IMR-90 (cell line): ENCODE measurements at regions not wholly inside any gene's neighbourhood (a gene's known extent, or its start where the extent isn't known, plus 50 kb on each side); places are given as distances from the start of the nearest gene placed in this dataset.

Experiments
- BHLHE40 ChIP-seq: fragments of 150-350 bp; IDR thresholded peaks from 2 replicates; pipeline ENCODE4 v1.6.1; 2016; ENCODE audit warnings: mild to moderate bottlenecking, low read depth, low read length
- CEBPB ChIP-seq: IDR thresholded peaks from 2 replicates; pipeline ENCODE4 v1.6.1; 2012; ENCODE audit warnings: low read depth, low read length, improper control_type of control experiment
- CTCF ChIP-seq: conservative IDR thresholded peaks from 2 replicates; pipeline ENCODE4 v1.5.1; 2012; ENCODE audit warnings: mild to moderate bottlenecking, low read depth, low read length, improper control_type of control experiment
- MAFK ChIP-seq: IDR thresholded peaks from 2 replicates; pipeline ENCODE4 v1.6.1; 2012; ENCODE audit warnings: low read depth, low read length, improper control_type of control experiment
- MAZ ChIP-seq: IDR thresholded peaks from 2 replicates; pipeline ENCODE4 v1.6.1; 2012; ENCODE audit warnings: low read depth, mild to moderate bottlenecking, low read length, improper control_type of control experiment, moderate library complexity, borderline replicate concordance
- MXI1 ChIP-seq: IDR thresholded peaks from 2 replicates; pipeline ENCODE4 v1.6.1; 2012; ENCODE audit warnings: low read depth, mild to moderate bottlenecking, low read length, moderate library complexity, borderline replicate concordance
- POLR2A ChIP-seq: IDR thresholded peaks from 2 replicates; pipeline ENCODE4 v1.6.1; 2012; ENCODE audit warnings: mild to moderate bottlenecking, low read depth, low read length
- RAD21 ChIP-seq: IDR thresholded peaks from 2 replicates; pipeline ENCODE4 v1.6.1; 2012; ENCODE audit warnings: low read length, improper control_type of control experiment
- RFX5 ChIP-seq: IDR thresholded peaks from 2 replicates; pipeline ENCODE4 v1.8.0; 2012; ENCODE audit warnings: low read depth, mild to moderate bottlenecking, low read length, moderate library complexity

- TF ChIP-seq CEBPB (no peak), MXI1 (no peak), CTCF (no peak), MAFK (no peak), POLR2A (no peak), RFX5 (no peak), RAD21 (no peak), BHLHE40 (no peak), MAZ (no peak)
These were observed 128.6 kb upstream of the GRIA1 start for GRCh38 chr5:153361735-153362409.
